ENCODE measurements at regions not wholly inside any gene's neighbourhood (a gene's known extent, or its start where the extent isn't known, plus 50 kb on each side); places are given as distances from the start of the nearest gene placed in this dataset.
"Not testable (repeated sequence)": the region's sequence is repeated elsewhere in the genome, so short reads cannot be mapped to it uniquely, and the experiment has no call there.

- intact Hi-C loops (cut with DNase I, micrococcal nuclease) = no loop called here
- ATAC-seq (no peak), DNase-seq (no peak)
Measured at GRCh38 chr15:92705764-92706163, 50.2 kb upstream of the FAM174B start.

- intact Hi-C loops (cut with DNase I, micrococcal nuclease) = no loop called here
- no peak for ATAC-seq
Measured at GRCh38 chr15:92706201-92706600, 50.6 kb upstream of the FAM174B start.

GRCh38 chr15:92707880-92708551 lies 52.4 kb upstream of the FAM174B start:
- no peak for ATAC-seq
- DNase-seq = no peak
- intact Hi-C loops (cut with DNase I, micrococcal nuclease) = no loop called here

More at GRCh38 chr15:92706201-92706600, 50.6 kb upstream of the FAM174B start:
- DNase-seq = no peak

GRCh38 chr15:92708635-92709034 lies 53.1 kb upstream of the FAM174B start:
- DNase-seq (no peak), ATAC-seq (no peak)
- intact Hi-C loops (cut with DNase I, micrococcal nuclease) = no loop called here

GRCh38 chr15:92709110-92709790 lies 53.7 kb upstream of the FAM174B start:
- no peak for ATAC-seq
- intact Hi-C loops (cut with DNase I, micrococcal nuclease) = no loop called here
- no peak for DNase-seq

- DNase-seq (no peak), ATAC-seq (no peak)
- intact Hi-C loops (cut with DNase I, micrococcal nuclease) = no loop called here
Measured at GRCh38 chr15:92711457-92711831, 55.9 kb upstream of the FAM174B start.

- ATAC-seq = peak; percentile 54
- intact Hi-C loops (cut with DNase I, micrococcal nuclease) = loop anchor here in 1 of 2 donors (2.0 kb wide), 1 partner anchor 193 kb away; no protein-coding TSS in a partner anchor
- DNase-seq = no peak
Measured at GRCh38 chr15:92714077-92714476, 58.5 kb upstream of the FAM174B start.

- ATAC-seq = peak; percentile 86
- intact Hi-C loops (cut with DNase I, micrococcal nuclease) = loop anchor here in 1 of 2 donors (2.0 to 5.0 kb wide), 2 partner anchors 194 to 617 kb away; no protein-coding TSS in a partner anchor
Measured at GRCh38 chr15:92714477-92715401, 59.2 kb upstream of the FAM174B start.

GRCh38 chr15:92715758-92716157 lies 60.2 kb upstream of the FAM174B start:
- ATAC-seq (no peak), DNase-seq (no peak)
- intact Hi-C loops (cut with DNase I, micrococcal nuclease) = loop anchor here in 1 of 2 donors (2.0 to 5.0 kb wide), 2 partner anchors 195 to 618 kb away; no protein-coding TSS in a partner anchor

More at GRCh38 chr15:92714477-92715401, 59.2 kb upstream of the FAM174B start:
- peak; percentile 33 to 71 for DNase-seq

GRCh38 chr15:92719021-92719420 lies 63.4 kb upstream of the FAM174B start:
- intact Hi-C loops (cut with DNase I, micrococcal nuclease) = loop anchor here in 1 of 2 donors (5.0 kb wide), 1 partner anchor 622 kb away; no protein-coding TSS in a partner anchor
- DNase-seq (no peak), ATAC-seq (no peak)

- DNase-seq = no peak
- no peak for ATAC-seq
- intact Hi-C loops (cut with DNase I, micrococcal nuclease) = no loop called here
Measured at GRCh38 chr15:92724144-92724543, 68.6 kb upstream of the FAM174B start.

- ATAC-seq (no peak), DNase-seq (no peak)
- intact Hi-C loops (cut with DNase I, micrococcal nuclease) = no loop called here
Measured at GRCh38 chr15:92725171-92725570, 69.6 kb upstream of the FAM174B start.

GRCh38 chr15:92728266-92728665 lies 72.7 kb upstream of the FAM174B start:
- ATAC-seq = no peak
- no peak for DNase-seq
- intact Hi-C loops (cut with DNase I, micrococcal nuclease) = no loop called here

GRCh38 chr15:92733090-92733933 lies 77.7 kb upstream of the FAM174B start:
- ATAC-seq = no peak
- intact Hi-C loops (cut with DNase I, micrococcal nuclease) = no loop called here
- DNase-seq = no peak

- peak; percentile 53 for ATAC-seq
- peak in 1 of 2 donors; percentile 16 for DNase-seq
- intact Hi-C loops (cut with DNase I, micrococcal nuclease) = no loop called here
Measured at GRCh38 chr15:92733934-92734521, 78.5 kb upstream of the FAM174B start.

GRCh38 chr15:92739246-92739645 lies 83.7 kb upstream of the FAM174B start:
- DNase-seq; ATAC-seq; intact Hi-C loops (cut with DNase I, micrococcal nuclease): not testable (repeated sequence)

GRCh38 chr15:92745845-92746271 lies 90.3 kb upstream of the FAM174B start:
- no peak for DNase-seq
- ATAC-seq = no peak
- intact Hi-C loops (cut with DNase I, micrococcal nuclease) = no loop called here

GRCh38 chr15:92747047-92747446 lies 91.5 kb upstream of the FAM174B start:
- no peak for DNase-seq
- ATAC-seq = no peak
- intact Hi-C loops (cut with DNase I, micrococcal nuclease) = no loop called here

Data from left colon (tissue), 2 donors.